Heart right ventricle (tissue), 16 donors: ENCODE measurements at regions not wholly inside any gene's neighbourhood (a gene's known extent, or its start where the extent isn't known, plus 50 kb on each side); places are given as distances from the start of the nearest gene placed in this dataset.
"Not testable (repeated sequence)": the region's sequence is repeated elsewhere in the genome, so short reads cannot be mapped to it uniquely, and the experiment has no call there.

Source experiments
- ATAC-seq, 8 donors: fragments of 200-7000 bp; cut with Tn5 transposase; one replicate each; pipeline ENCODE4 v1.9.1; 2020; ENCODE audit warnings: mild to moderate bottlenecking in 8 of 8, moderate library complexity in 8 of 8, moderate number of reproducible peaks in 1 of 8
- DNase-seq, 2 donors: peaks; one replicate each; pipeline ENCODE4 v3.0.0-alpha.2; 2020
- H3K27ac ChIP-seq, 10 donors: fragments of 200-600 bp; sonication (generic) in 2 of 10; one replicate each; pipeline versions ENCODE4 v1.5.0 to v1.8.0; 2020 to 2022; ENCODE audit warnings: mild to moderate bottlenecking in 3 of 10
- H3K27me3 ChIP-seq, 7 donors: fragments of 200-600 bp; one replicate each; pipeline ENCODE4 v1.8.0; 2021 to 2022; ENCODE audit warnings: mild to moderate bottlenecking in 2 of 7
- H3K36me3 ChIP-seq, 9 donors: fragments of 200-600 bp; sonication (generic) in 1 of 9; one replicate each; pipeline versions ENCODE4 v1.5.0 to v1.8.0; 2020 to 2022; ENCODE audit warnings: mild to moderate bottlenecking in 2 of 9
- H3K4me1 ChIP-seq, 9 donors: fragments of 200-600 bp; sonication (generic) in 1 of 9; one replicate each; pipeline versions ENCODE4 v1.5.0 to v1.8.0; 2020 to 2022; ENCODE audit warnings: mild to moderate bottlenecking in 4 of 9
- H3K4me3 ChIP-seq, 10 donors: fragments of 200-600 bp; sonication (generic) in 2 of 10; one replicate each; pipeline versions ENCODE4 v1.5.0 to v1.8.0; 2020 to 2022; ENCODE audit warnings: mild to moderate bottlenecking in 7 of 10, moderate library complexity in 2 of 10
- H3K9me3 ChIP-seq, 11 donors: fragments of 200-600 bp in 10 of 11; sonication (generic) in 2 of 11; one replicate each; pipeline versions ENCODE4 v1.5.0 to v1.8.0; 2013 to 2022; ENCODE audit warnings: mild to moderate bottlenecking in 2 of 11, control low read depth in 1 of 11, moderate library complexity in 1 of 11
- CTCF ChIP-seq, 9 donors: fragments of 200-600 bp; sonication (generic) in 2 of 9; IDR thresholded peaks; one replicate each; pipeline versions ENCODE4 v1.5.0 to v1.8.0; 2021 to 2022; ENCODE audit warnings: antibody characterized with exemption in 9 of 9, mild to moderate bottlenecking in 5 of 9, moderate library complexity in 1 of 9
- WGBS, 2 donors: extraction: QIAGEN DNeasy Blood & Tissue Kit; methylation state at CpG; one replicate each; pipeline ENCODE4 v1.1.7; 2013; ENCODE audit warnings: inconsistent platforms in 1 of 2; 5-methylcytosine and 5-hydroxymethylcytosine counted together
- intact Hi-C, 10 donors: fragments of 100-400 bp; cut with DNase I; formaldehyde crosslinking; loops; one replicate each; pipeline versions ENCODE4 v1.11.1 to v1.14.2; 2022
- donor health status: Arrhythmogenic right ventricular cardiomyopathy.
- donor health status: ischemic (EF 13 %, LVEDD 7.1; RV severe dilation, severe dysfunction).
- donor health status: healthy with polysubstance abuse.
- donor health status: DM: no; HTN: yes; CAD: no.
- donor health status: DM: no; HTN: no; CAD: no.
- donor health status: ischemic (EF 25% LVEDD 6.9; RV normal size, moderate dysfunction).
- donor health status: ischemic (EF 25% LVEDD 5.7; RV mildly dilated, moderate dysfunction).
- donor health status: healthy.
- donor health status: DM: yes; HTN: yes; CAD: no.
- donor health status: Ischemic cardiomyopathy.
- donor health status: ischemic (EF 35%, LVEDD 5.7; RV mildly dilated, moderate dysfunction).
- donor health status: nonischemic (EF 11% LVEDD 7.7; RV severe dilation, severe dysfunction).
- donor health status: DM: yes; HTN: yes; CAD: no.
- donor health status: PGD.
- donor health status: ischemic (EF 29% LVEDD 5.4; RV normal size, mild dysfunction).
- donor health status: nonischemic (EF 23%, LVEDD 6.1; RV moderate dilation, normal function).

GRCh38 chr12:10453-10852, 56.1 kb upstream of the IQSEC3 start:
- not testable (repeated sequence) for ATAC-seq
- 81 to 87% methylated on average over 25 to 31 of the region's 43 CpGs for WGBS, 2 donors

GRCh38 chr12:10879-11812, 55.4 kb upstream of the IQSEC3 start:
- H3K36me3 ChIP-seq, DNase-seq: not testable (repeated sequence)
- TF ChIP-seq CTCF (IDR thresholded peaks at IDR 0.05) = peak in 2 of 9 donors; percentile 19 to 24

More at GRCh38 chr12:10453-10852, 56.1 kb upstream of the IQSEC3 start:
- intact Hi-C loops, H3K27ac ChIP-seq, H3K27me3 ChIP-seq, DNase-seq, H3K4me3 ChIP-seq, H3K9me3 ChIP-seq, H3K36me3 ChIP-seq, H3K4me1 ChIP-seq: not testable (repeated sequence)

GRCh38 chr12:12306-12705, 54.3 kb upstream of the IQSEC3 start:
- H3K9me3 ChIP-seq, H3K4me1 ChIP-seq, H3K4me3 ChIP-seq, ATAC-seq, DNase-seq, H3K27me3 ChIP-seq, H3K36me3 ChIP-seq, H3K27ac ChIP-seq, intact Hi-C loops: not testable (repeated sequence)
- 95% methylated on average over 11 of the region's 11 CpGs for WGBS, 2 donors

More at GRCh38 chr12:10879-11812, 55.4 kb upstream of the IQSEC3 start:
- H3K4me3 ChIP-seq, H3K27ac ChIP-seq, intact Hi-C loops, H3K9me3 ChIP-seq, H3K27me3 ChIP-seq, H3K4me1 ChIP-seq: not testable (repeated sequence)
- WGBS, 2 donors = 77 to 80% methylated on average over 26 to 56 of the region's 81 CpGs
- ATAC-seq = peak in 1 of 8 donors; percentile 70

- H3K27me3 ChIP-seq, ATAC-seq, H3K9me3 ChIP-seq, H3K36me3 ChIP-seq, H3K4me3 ChIP-seq, H3K4me1 ChIP-seq, intact Hi-C loops, DNase-seq: not testable (repeated sequence)
- peak overlapping the region in 2 of 10 donors; percentile 23 to 27 for H3K27ac ChIP-seq
- WGBS, 2 donors = 78 to 82% methylated on average over 13 to 16 of the region's 16 CpGs
These were observed 53.6 kb upstream of the IQSEC3 start for GRCh38 chr12:12725-13640.

GRCh38 chr12:13841-14240, 52.7 kb upstream of the IQSEC3 start:
- H3K9me3 ChIP-seq, ATAC-seq, intact Hi-C loops, H3K36me3 ChIP-seq, H3K27me3 ChIP-seq, DNase-seq, H3K4me1 ChIP-seq, H3K4me3 ChIP-seq: not testable (repeated sequence)
- 72 to 88% methylated on average over 4 to 5 of the region's 5 CpGs for WGBS, 2 donors
- H3K27ac ChIP-seq = peak overlapping the region in 1 of 10 donors; percentile 27

GRCh38 chr12:14696-15095, 51.9 kb upstream of the IQSEC3 start:
- H3K36me3 ChIP-seq, intact Hi-C loops: not testable (repeated sequence)
- 88 to 89% methylated on average over 11 of the region's 12 CpGs for WGBS, 2 donors

GRCh38 chr12:15381-15780, 51.2 kb upstream of the IQSEC3 start:
- H3K27ac ChIP-seq = not testable (repeated sequence)

More at GRCh38 chr12:14696-15095, 51.9 kb upstream of the IQSEC3 start:
- not testable (repeated sequence) for H3K27me3 ChIP-seq, H3K9me3 ChIP-seq, DNase-seq, H3K4me3 ChIP-seq, H3K4me1 ChIP-seq, ATAC-seq, H3K27ac ChIP-seq

GRCh38 chr12:16019-16418, 50.5 kb upstream of the IQSEC3 start:
- H3K4me3 ChIP-seq, DNase-seq, H3K27ac ChIP-seq, intact Hi-C loops, H3K27me3 ChIP-seq, ATAC-seq, H3K4me1 ChIP-seq, H3K9me3 ChIP-seq: not testable (repeated sequence)
- H3K36me3 ChIP-seq = peaks cover 0 to 13% (median 3%) of the 10 kb centered on the region in 9 donors
- WGBS, 2 donors = 84 to 86% methylated on average over 6 of the region's 9 CpGs

More at GRCh38 chr12:15381-15780, 51.2 kb upstream of the IQSEC3 start:
- H3K4me3 ChIP-seq, ATAC-seq, DNase-seq, H3K36me3 ChIP-seq, H3K4me1 ChIP-seq, intact Hi-C loops, H3K27me3 ChIP-seq, H3K9me3 ChIP-seq: not testable (repeated sequence)
- 87 to 90% methylated on average over 7 of the region's 9 CpGs for WGBS, 2 donors

- H3K4me1 ChIP-seq, H3K27ac ChIP-seq, H3K4me3 ChIP-seq, intact Hi-C loops, H3K27me3 ChIP-seq, DNase-seq, H3K9me3 ChIP-seq, ATAC-seq: not testable (repeated sequence)
- WGBS, 2 donors = 83 to 91% methylated on average over 8 of the region's 9 CpGs
- peaks cover 0 to 19% (median 4%) of the 10 kb centered on the region in 9 donors for H3K36me3 ChIP-seq
These were observed 50.0 kb upstream of the IQSEC3 start for GRCh38 chr12:16541-16940.
